GM12878 (cell line): ENCODE measurements at regions not wholly inside any gene's neighbourhood (a gene's known extent, or its start where the extent isn't known, plus 50 kb on each side); places are given as distances from the start of the nearest gene placed in this dataset.

Source experiments
- ATAC-seq: fragments of 200-7000 bp; cut with Tn5 transposase; 3 replicates; pipeline ENCODE4 v1.9.1; 2020; ENCODE audit warnings: mild to moderate bottlenecking, moderate library complexity
- BruUV-seq: library from RNA; stranded (reverse); fragments of 400-500 nt; replicated peaks from 2 replicates; lab custom pipeline; 2021; lab: Mats Ljungman, UMichigan
- CTCF ChIA-PET: fragments of 300-600 bp; sonication (Branson Sonifier 250); formaldehyde crosslinking; extraction: SDS; loops from one replicate; lab custom pipeline; 2021; ENCODE audit warnings: inconsistent platforms; lab: Yijun Ruan, JAX
- POLR2A ChIA-PET: fragments of 350-600 bp; formaldehyde crosslinking; extraction: SDS; loops from one replicate; lab custom pipeline; 2021; ENCODE audit warnings: inconsistent platforms; lab: Charles Lee
- RAD21 ChIA-PET: fragments of 300-600 bp; sonication (Branson Sonifier 250); formaldehyde crosslinking; loops from one replicate; lab custom pipeline; 2023; ENCODE audit warnings: antibody characterized with exemption; ENCODE audit not compliant: unreplicated experiment; lab: Charles Lee
- SMC1A ChIA-PET: fragments of 300-600 bp; sonication (Branson Sonifier 250); formaldehyde crosslinking; loops from one replicate; lab custom pipeline; 2023; ENCODE audit not compliant: unreplicated experiment, uncharacterized antibody; lab: Charles Lee
- DNase-seq: peaks from one replicate; pipeline ENCODE4 v3.0.0-alpha.2; 2011; ENCODE audit warnings: low read depth, low spot score
- FAIRE-seq: peaks from 3 replicates; lab custom pipeline; 2011; peaks lifted over from hg19 to GRCh38; lab: Jason Lieb, UNC
- H2AFZ ChIP-seq: 2 replicates; pipeline ENCODE4 v1.6.0; 2011; ENCODE audit warnings: low read depth, low read length, control low read depth; ENCODE audit not compliant: control insufficient read depth
- H3K27ac ChIP-seq: 2 replicates; pipeline ENCODE4 v1.5.1; 2011; ENCODE audit warnings: control low read depth; ENCODE audit not compliant: control insufficient read depth, insufficient read depth
- H3K27me3 ChIP-seq, 2 experiments: replicated peaks in 1 of 2; 2 replicates each; pipeline versions ENCODE4 v1.6.0 to v1.6.1; 2011; ENCODE audit warnings: low read length in 1 of 2; ENCODE audit not compliant: control insufficient read depth in 2 of 2, insufficient read depth in 2 of 2
- H3K36me3 ChIP-seq, 2 experiments: 2 replicates each; pipeline ENCODE4 v1.5.1; 2011; ENCODE audit warnings: low read length in 1 of 2; ENCODE audit not compliant: control insufficient read depth in 2 of 2, insufficient read depth in 2 of 2
- H3K4me1 ChIP-seq: 2 replicates; pipeline ENCODE4 v1.6.1; 2011; ENCODE audit warnings: mild to moderate bottlenecking, low read length, moderate library complexity, mixed read lengths; ENCODE audit not compliant: control insufficient read depth, insufficient read depth
- H3K4me2 ChIP-seq: 2 replicates; pipeline ENCODE4 v1.6.0; 2011; ENCODE audit warnings: control low read depth; ENCODE audit not compliant: control insufficient read depth, insufficient read depth
- H3K4me3 ChIP-seq: fragments of 200-600 bp; sonication (generic); 2 replicates; pipeline ENCODE4 v1.5.1; 2016
- H3K79me2 ChIP-seq: 2 replicates; pipeline ENCODE4 v1.6.0; 2011; ENCODE audit warnings: low read length; ENCODE audit not compliant: control insufficient read depth, insufficient read depth
- H3K9ac ChIP-seq: 2 replicates; pipeline ENCODE4 v1.8.0; 2011; ENCODE audit warnings: low read length, control low read depth, mixed read lengths; ENCODE audit not compliant: control insufficient read depth, insufficient read depth
- H3K9me3 ChIP-seq: replicated peaks from 3 replicates; pipeline ENCODE4 v1.5.1; 2011; ENCODE audit warnings: mild to moderate bottlenecking, low read length; ENCODE audit not compliant: control insufficient read depth, insufficient read depth
- H4K20me1 ChIP-seq: 2 replicates; pipeline ENCODE4 v1.6.0; 2011; ENCODE audit not compliant: control insufficient read depth, insufficient read depth
- CEBPZ ChIP-seq: fragments of 150-350 bp; IDR thresholded peaks from 2 replicates; pipeline ENCODE4 v1.6.1; 2016; ENCODE audit warnings: low read depth, low read length
- E2F4 ChIP-seq: IDR thresholded peaks from 2 replicates; pipeline ENCODE4 v1.6.1; 2012; ENCODE audit warnings: low read depth, low read length, improper control_type of control experiment
- EED ChIP-seq: sonication (generic); IDR thresholded peaks from 2 replicates; pipeline ENCODE4 v1.6.1; 2016; ENCODE audit warnings: antibody characterized with exemption, low read depth
- ESRRA ChIP-seq: IDR thresholded peaks from 2 replicates; pipeline ENCODE4 v1.6.1; 2012; ENCODE audit warnings: mild to moderate bottlenecking, low read length, improper control_type of control experiment
- JUNB ChIP-seq: IDR thresholded peaks from 2 replicates; pipeline ENCODE4 v1.6.1; 2016; ENCODE audit warnings: antibody characterized with exemption, mild to moderate bottlenecking
- KLF5 ChIP-seq: fragments of 450-650 bp; IDR thresholded peaks from 2 replicates; pipeline ENCODE4 v1.6.1; 2014; ENCODE audit warnings: mild to moderate bottlenecking; ENCODE audit not compliant: partially characterized antibody
- NRF1 ChIP-seq: conservative IDR thresholded peaks from 2 replicates; pipeline ENCODE4 v1.6.1; 2011; ENCODE audit warnings: mild to moderate bottlenecking, low read depth, low read length, improper control_type of control experiment
- ZBTB40 ChIP-seq: fragments of 450-650 bp; IDR thresholded peaks from 2 replicates; pipeline ENCODE4 v1.6.1; 2016; ENCODE audit warnings: mild to moderate bottlenecking, moderate library complexity, borderline replicate concordance
- WGBS: methylation state at CpG from one replicate; pipeline ENCODE4 v1.1.6; 2016; ENCODE audit warnings: low lambda C conversion rate; ENCODE audit not compliant: insufficient replicate concordance, insufficient coverage; ENCODE audit errors: missing lambda C conversion rate; 5-methylcytosine and 5-hydroxymethylcytosine counted together
- in situ Hi-C: fragments of 300-500 bp; cut with MboI; formaldehyde crosslinking; loops from 9 replicates; pipeline ENCODE4 v1.14.3; 2018; ENCODE audit warnings: mixed read lengths
- intact Hi-C: fragments of 100-400 bp; cut with micrococcal nuclease; formaldehyde crosslinking; loops from one replicate; pipeline ENCODE4 v1.14.2; 2022; ENCODE audit not compliant: unreplicated experiment

- TF ChIP-seq JUNB (no peak), E2F4 (no peak), KLF5 (no peak), NRF1 (no peak)
Measured at GRCh38 chr14:43541356-43541755, 965.7 kb downstream of the FSCB start (continued).

- no peak for FAIRE-seq
- RAD21 ChIA-PET, result no interaction called here
- intact Hi-C loops, result no loop called here
Measured at GRCh38 chr14:43540948-43541347, 966.1 kb downstream of the FSCB start.

GRCh38 chr14:43539210-43539609 lies 967.9 kb downstream of the FSCB start:
- H3K4me3 ChIP-seq, result no peak overlapping the region
- no TSS peak for BruUV-seq
- RAD21 ChIA-PET, result no interaction called here
- ATAC-seq, result no peak
- no peaks in the 10 kb centered on the region for H3K4me1 ChIP-seq
- no peak for FAIRE-seq
- no peaks in the 10 kb centered on the region for H3K79me2 ChIP-seq
- no peak overlapping the region for H2AFZ ChIP-seq
- no peaks in the 10 kb centered on the region for H4K20me1 ChIP-seq
- SMC1A ChIA-PET, result interaction anchor here (1.0 kb wide), 1 partner anchor 553 kb away, joined by 4 read pairs; no protein-coding TSS in a partner anchor
- H3K36me3 ChIP-seq, result no peaks in the 10 kb centered on the region
- no peaks in the 10 kb centered on the region for H3K9me3 ChIP-seq
- intact Hi-C loops, result no loop called here
- POLR2A ChIA-PET, result no interaction called here
- in situ Hi-C loops, result no loop called here
- CTCF ChIA-PET, result no interaction called here
- no peak overlapping the region for H3K9ac ChIP-seq
- no peak overlapping the region for H3K27ac ChIP-seq
- WGBS, result 30% methylated on average over 6 of the region's 6 CpGs
- no peaks in the 10 kb centered on the region for H3K27me3 ChIP-seq
- no peak for DNase-seq
- no peak overlapping the region for H3K4me2 ChIP-seq
- TF ChIP-seq CEBPZ (no peak), ZBTB40 (no peak), ESRRA (no peak)

More at GRCh38 chr14:43540948-43541347, 966.1 kb downstream of the FSCB start:
- in situ Hi-C loops, result no loop called here
- H3K9ac ChIP-seq, result no peak overlapping the region
- 45% methylated on average over 13 of the region's 13 CpGs for WGBS
- ChIA-PET SMC1A (no interaction called here), POLR2A (no interaction called here), CTCF (interaction anchor here (1.3 kb wide), 1 partner anchor 355 kb away, joined by 3 read pairs; no protein-coding TSS in a partner anchor)
- DNase-seq (no peak), ATAC-seq (no peak)
- no peak overlapping the region for H2AFZ ChIP-seq
- H3K9me3 ChIP-seq, result no peaks in the 10 kb centered on the region
- H3K36me3 ChIP-seq, result no peaks in the 10 kb centered on the region
- H3K4me3 ChIP-seq, result no peak overlapping the region
- no peak for TF ChIP-seq EED
- no peak overlapping the region for H3K27ac ChIP-seq
- H3K27me3 ChIP-seq, result no peaks in the 10 kb centered on the region
- BruUV-seq, result no TSS peak
- no peaks in the 10 kb centered on the region for H4K20me1 ChIP-seq
- H3K79me2 ChIP-seq, result no peaks in the 10 kb centered on the region
- H3K4me2 ChIP-seq, result no peak overlapping the region
- H3K4me1 ChIP-seq, result no peaks in the 10 kb centered on the region
